CD1c-positive myeloid dendritic cell (primary cell): ENCODE measurements at regions not wholly inside any gene's neighbourhood (a gene's known extent, or its start where the extent isn't known, plus 50 kb on each side); places are given as distances from the start of the nearest gene placed in this dataset.

Experiments used
- DNase-seq: peaks from one replicate; pipeline ENCODE4 v3.0.0-alpha.2; 2016; ENCODE audit errors: extremely low spot score

GRCh38 chr20:40957265-40957760 is 71.3 kb upstream of the TOP1 start:
- no peak for DNase-seq

- DNase-seq, result no peak
Measured at GRCh38 chr20:40958598-40958997, 70.0 kb upstream of the TOP1 start.

DNA sequence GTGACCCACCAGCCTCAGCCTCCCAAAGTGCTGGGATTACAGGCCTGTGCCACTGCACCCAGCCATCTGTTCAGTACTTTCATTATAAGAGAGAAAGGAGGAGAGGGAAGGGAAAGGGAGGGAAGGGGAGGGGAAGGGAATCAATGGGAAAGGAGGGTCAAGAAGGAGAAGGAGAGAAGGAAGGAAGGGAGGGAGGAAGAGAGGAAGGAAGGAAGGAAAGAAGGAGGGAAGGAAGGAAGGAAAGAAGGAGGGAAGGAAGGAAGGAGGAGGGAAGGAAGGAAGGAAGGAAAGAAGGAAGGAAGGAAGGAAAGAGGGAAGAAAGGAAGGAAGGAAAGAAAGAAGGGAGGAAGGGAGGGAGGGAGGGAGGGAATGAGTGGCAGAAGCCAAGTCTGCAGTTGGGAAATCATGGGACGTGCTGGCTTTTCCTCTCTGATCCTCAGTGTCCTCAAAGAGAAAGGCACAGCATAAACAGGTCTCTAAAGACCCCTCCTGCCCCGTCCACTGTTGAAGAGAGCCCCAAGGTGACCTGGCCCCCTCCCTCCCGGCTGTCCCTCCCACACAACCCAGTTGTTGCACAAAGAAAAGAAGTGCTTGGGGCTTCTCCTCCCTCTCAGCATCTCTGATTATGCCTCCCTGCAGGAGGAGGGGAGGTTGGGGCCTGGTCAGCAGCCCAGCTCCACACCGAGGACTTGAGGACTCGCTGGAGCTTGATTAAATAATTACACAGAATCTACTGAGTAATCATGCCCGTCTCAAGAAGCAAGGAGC is 69.1 kb upstream of the TOP1 start:
- DNase-seq, result no peak

DNA sequence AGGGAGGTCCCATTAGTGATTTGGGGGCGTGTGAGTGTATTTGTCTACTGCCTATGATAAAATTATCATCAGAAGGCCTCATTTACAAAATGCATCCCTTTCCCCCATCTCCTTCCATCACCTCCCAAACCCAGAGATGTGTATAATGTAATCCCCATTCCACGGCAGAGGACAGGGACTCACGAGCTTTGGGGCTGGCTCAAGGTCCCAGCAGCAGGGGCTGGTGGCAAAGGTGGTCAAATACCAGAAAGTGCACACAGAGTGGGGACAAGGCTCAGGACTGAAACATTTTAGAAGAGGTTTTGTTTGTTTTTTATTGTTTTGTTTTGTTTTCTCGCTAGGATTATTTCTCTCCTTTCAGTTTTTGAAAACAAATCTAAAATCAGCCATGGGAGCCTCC is 68.5 kb upstream of the TOP1 start:
- DNase-seq, result no peak

- no peak for DNase-seq
Measured at GRCh38 chr20:40960521-40960956, 68.1 kb upstream of the TOP1 start.

DNA sequence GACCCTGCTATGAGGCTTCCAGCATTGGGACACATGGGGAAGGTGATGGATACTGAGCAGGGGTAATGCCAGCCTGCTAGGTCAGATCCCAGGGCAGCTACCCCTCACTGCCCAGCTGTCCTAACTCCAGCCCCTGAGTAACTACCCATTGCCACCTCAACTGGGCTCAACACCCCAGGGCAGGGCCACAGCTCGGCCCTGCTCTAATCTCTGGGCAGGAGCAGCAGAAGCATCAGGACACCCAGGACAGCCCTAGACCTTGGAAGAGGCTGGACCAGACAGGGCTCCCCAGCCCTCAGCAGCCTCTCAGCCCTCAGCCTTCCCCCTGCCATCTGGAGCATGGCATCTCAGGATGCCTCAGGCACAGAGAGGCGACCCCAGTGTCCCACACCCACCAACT is 67.4 kb upstream of the TOP1 start:
- no peak for DNase-seq

DNA sequence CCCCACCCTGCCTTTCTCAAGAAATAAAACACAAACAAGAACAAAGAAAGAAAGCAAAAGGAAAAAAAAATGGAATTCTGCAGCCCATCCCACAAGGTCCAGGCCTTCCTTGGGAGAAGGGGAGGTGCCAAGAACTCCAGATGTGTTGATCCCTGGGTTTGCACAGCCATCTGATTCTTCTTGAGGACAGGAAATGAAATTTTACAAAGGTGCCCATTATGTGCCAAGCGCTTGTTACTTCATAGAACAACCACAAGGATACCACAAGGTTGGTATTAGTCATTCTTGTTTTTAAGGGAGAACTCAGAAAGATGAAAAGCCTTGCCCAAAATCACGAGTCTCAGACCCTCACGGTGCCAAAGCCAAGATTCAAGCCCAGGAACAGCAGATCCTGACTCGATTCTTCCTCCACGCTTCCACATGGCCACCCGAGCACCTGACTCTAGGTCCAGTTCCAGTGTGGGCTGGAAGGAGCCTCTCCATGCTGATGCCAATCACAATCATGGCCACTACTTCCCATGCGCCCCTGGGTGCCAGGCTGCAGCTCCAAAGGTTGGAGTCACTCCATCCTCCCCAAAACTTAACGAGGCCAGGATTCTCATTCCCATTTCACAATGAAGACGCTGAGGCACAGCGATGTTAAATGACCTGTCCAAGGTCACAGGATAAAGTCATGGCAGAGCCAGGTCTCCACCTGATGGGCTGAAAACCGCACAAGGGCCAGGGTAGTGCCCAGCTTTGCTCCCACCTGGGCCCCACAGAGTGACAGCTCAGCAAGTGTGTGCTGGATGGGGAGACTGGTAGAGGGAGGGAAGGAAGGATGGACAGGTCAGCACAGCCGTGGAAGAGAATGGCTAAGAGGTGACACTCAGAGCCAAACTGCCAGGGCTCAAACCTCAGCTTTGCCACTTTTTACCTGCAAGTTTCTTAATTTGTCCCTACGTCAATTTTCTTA is 66.7 kb upstream of the TOP1 start:
- peak; percentile 48 for DNase-seq

- DNase-seq, result peak; percentile 78
Measured at GRCh38 chr20:40962733-40963504, 65.7 kb upstream of the TOP1 start.

DNA sequence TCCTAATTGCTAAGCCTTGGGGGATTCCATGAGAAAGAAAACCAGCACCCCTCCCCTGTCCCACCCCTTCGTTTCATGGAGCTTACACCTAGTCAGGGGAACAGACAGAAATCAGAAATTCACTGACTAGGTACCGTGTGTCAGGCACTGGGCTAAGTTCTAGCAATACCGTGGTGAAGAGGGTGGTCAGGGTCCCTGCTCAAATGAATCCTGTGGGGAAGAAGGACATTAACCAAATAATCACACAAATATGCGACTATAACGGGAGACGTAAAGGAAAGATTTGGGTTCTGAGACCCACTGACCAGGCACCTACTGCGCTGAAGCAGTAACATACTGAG is 65.1 kb upstream of the TOP1 start:
- DNase-seq, result no peak

GRCh38 chr20:40965671-40966070 is 63.0 kb upstream of the TOP1 start:
- no peak for DNase-seq

GRCh38 chr20:40966103-40966502 is 62.5 kb upstream of the TOP1 start:
- DNase-seq, result no peak

DNA sequence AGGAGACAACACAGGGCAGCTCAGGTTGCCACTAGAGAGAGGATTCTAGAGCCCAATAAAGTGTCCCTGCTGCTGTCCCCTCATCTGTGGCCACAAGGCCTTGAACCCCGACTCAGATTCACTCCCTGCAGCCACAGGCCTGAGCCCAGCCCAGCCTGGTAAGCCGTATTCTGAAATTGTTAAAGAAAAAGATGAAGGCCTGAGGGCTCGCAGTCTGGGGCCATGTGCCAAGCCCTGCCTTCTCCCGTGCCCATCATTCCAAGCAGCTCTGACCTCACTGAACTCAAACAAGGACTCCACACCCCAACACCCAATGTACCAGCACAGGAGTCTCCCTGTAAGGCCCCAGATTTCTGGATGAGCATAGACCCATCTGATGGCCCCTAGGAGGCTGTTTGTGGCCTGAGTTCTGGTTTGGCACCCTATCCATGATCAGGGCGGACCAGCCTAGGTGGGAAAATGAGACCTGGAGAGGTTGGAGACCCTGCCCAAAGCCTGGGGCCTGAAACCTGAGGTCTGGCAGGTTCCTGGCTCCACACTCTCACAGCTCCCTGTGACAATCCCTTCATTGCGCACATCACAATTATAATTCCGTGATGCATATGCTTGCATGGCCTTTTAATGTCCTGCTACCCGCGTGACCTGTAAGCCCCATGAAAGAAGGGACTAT is 62.0 kb upstream of the TOP1 start:
- no peak for DNase-seq

GRCh38 chr20:40967700-40968099 is 60.9 kb upstream of the TOP1 start:
- DNase-seq, result no peak

DNA sequence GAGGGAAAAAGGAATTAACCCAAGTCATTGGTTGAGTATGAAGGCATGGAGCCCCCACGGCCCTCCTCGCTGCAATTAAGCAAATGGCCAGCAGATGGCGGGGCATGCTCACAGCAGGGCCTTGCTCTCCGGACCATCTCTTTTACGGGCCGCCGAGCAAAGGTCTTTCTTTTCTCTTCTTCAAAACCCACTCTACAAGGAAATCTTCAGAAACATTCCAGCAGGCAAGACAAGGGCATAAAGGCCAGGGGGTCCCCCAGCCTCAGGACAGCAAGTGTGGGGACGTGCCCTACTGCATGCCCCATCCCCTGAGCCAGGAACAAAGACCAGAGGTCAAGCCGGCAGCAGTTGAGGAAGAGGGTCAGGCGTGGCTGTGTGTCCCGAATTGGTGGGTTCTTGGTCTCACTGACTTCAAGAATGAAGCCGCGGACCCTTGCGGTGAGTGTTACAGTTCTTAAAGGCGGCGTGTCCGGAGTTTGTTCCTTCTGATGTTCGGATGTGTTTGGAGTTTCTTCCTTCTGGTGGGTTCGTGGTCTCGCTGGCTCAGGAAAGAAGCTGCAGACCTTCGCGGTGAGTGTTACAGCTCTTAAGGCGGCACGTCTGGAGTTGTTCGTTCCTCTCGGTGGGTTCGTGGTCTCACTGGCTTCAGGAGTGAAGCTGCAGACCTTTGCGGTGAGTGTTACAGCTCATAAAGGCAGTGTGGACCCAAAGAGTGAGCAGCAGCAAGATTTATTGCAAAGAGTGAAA is 59.6 kb upstream of the TOP1 start:
- DNase-seq, result peak; percentile 86

GRCh38 chr20:40970218-40970617 is 58.4 kb upstream of the TOP1 start:
- DNase-seq, result no peak

GRCh38 chr20:40977218-40977617 is 51.4 kb upstream of the TOP1 start:
- DNase-seq, result no peak

- no peak for DNase-seq
Measured at GRCh38 chr20:40978761-40979160, 49.9 kb upstream of the TOP1 start.
